SK-N-SH treated with all-trans-retinoic acid at 6 μM for 48 hours (cell line): ENCODE measurements at regions not wholly inside any gene's neighbourhood (a gene's known extent, or its start where the extent isn't known, plus 50 kb on each side); places are given as distances from the start of the nearest gene placed in this dataset.

ENCODE experiments used
- CREB5 ChIP-seq: fragments of 250-450 bp; sonication (Bioruptor Pico); IDR thresholded peaks from 2 replicates; pipeline ENCODE4 v1.5.1; 2020; ENCODE audit warnings: low read depth, mild to moderate bottlenecking, moderate library complexity
- OSR1 ChIP-seq: fragments of 250-450 bp; sonication (Bioruptor Pico); IDR thresholded peaks from 2 replicates; pipeline ENCODE4 v1.8.0; 2022; ENCODE audit warnings: moderate library complexity, mild to moderate bottlenecking, inconsistent platforms
- PATZ1 ChIP-seq: fragments of 250-450 bp; sonication (Bioruptor Pico); IDR thresholded peaks from 2 replicates; pipeline ENCODE4 v1.8.0; 2020; ENCODE audit warnings: mild to moderate bottlenecking, moderate library complexity, borderline replicate concordance
- POU6F1 ChIP-seq: fragments of 250-450 bp; sonication (Bioruptor Pico); IDR thresholded peaks from 2 replicates; pipeline ENCODE4 v1.8.0; 2021; ENCODE audit warnings: low read depth, mild to moderate bottlenecking, moderate library complexity, borderline replicate concordance
- RARB ChIP-seq: fragments of 250-450 bp; sonication (Bioruptor Pico); IDR thresholded peaks from 2 replicates; pipeline ENCODE4 v1.8.0; 2021; ENCODE audit warnings: mild to moderate bottlenecking, moderate library complexity
- TOX ChIP-seq: fragments of 250-450 bp; sonication (Bioruptor Pico); IDR thresholded peaks from 2 replicates; pipeline ENCODE4 v1.8.0; 2021; ENCODE audit warnings: mild to moderate bottlenecking, moderate library complexity, borderline replicate concordance
- ZFP3 ChIP-seq: fragments of 250-450 bp; sonication (Bioruptor Pico); IDR thresholded peaks from 2 replicates; pipeline ENCODE4 v1.5.0; 2020; ENCODE audit warnings: mild to moderate bottlenecking, moderate library complexity
- ZNF565 ChIP-seq: fragments of 450-650 bp; formaldehyde crosslinking; conservative IDR thresholded peaks from 2 replicates; pipeline ENCODE4 v1.5.0; 2020; ENCODE audit warnings: low read depth, mild to moderate bottlenecking, moderate library complexity
- ZNF70 ChIP-seq: fragments of 450-650 bp; formaldehyde crosslinking; IDR thresholded peaks from 2 replicates; pipeline ENCODE4 v1.5.0; 2020; ENCODE audit warnings: mild to moderate bottlenecking, moderate library complexity
- TF ChIP-seq, protein P1 (sequence below): fragments of 250-450 bp; sonication (Bioruptor Pico); IDR thresholded peaks from 2 replicates; pipeline ENCODE4 v1.5.1; 2021; ENCODE audit warnings: mild to moderate bottlenecking, moderate library complexity
- TF ChIP-seq, protein P2 (sequence below): fragments of 250-450 bp; sonication (Bioruptor Pico); IDR thresholded peaks from 2 replicates; pipeline ENCODE4 v1.5.0; 2020; ENCODE audit warnings: mild to moderate bottlenecking, moderate library complexity

DNA sequence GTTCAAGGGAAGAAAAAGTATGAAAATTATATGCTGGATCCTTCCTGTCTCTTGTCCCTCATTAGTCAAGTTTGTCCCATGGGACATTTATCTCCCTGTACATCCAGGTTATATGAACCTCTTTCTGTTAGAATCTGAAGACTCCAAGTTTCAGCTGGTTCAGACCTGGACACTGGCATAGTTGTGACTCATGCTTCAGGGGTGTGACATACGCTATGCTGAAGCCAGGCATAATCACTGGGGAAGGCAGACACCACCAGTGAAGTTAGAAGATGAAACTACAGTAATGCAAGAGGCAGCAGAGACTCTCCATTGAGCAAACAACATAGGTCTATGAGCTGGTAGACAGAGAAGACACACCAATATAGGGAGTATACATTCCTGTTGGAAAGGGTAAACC lies 269.7 kb upstream of the SLC8A1 start:
- no peak for TF ChIP-seq ZFP3 (CRISPR knock-in tag)
- TF ChIP-seq CREB5 (CRISPR knock-in tag) = no peak
- TF ChIP-seq TOX (CRISPR knock-in tag) = no peak
- TF ChIP-seq POU6F1 (CRISPR knock-in tag) = no peak
- TF ChIP-seq, protein P1, sequence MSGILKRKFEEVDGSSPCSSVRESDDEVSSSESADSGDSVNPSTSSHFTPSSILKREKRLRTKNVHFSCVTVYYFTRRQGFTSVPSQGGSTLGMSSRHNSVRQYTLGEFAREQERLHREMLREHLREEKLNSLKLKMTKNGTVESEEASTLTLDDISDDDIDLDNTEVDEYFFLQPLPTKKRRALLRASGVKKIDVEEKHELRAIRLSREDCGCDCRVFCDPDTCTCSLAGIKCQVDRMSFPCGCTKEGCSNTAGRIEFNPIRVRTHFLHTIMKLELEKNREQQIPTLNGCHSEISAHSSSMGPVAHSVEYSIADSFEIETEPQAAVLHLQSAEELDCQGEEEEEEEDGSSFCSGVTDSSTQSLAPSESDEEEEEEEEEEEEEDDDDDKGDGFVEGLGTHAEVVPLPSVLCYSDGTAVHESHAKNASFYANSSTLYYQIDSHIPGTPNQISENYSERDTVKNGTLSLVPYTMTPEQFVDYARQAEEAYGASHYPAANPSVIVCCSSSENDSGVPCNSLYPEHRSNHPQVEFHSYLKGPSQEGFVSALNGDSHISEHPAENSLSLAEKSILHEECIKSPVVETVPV (CRISPR knock-in tag) = no peak
- no peak for TF ChIP-seq ZNF70 (CRISPR knock-in tag)
- no peak for TF ChIP-seq OSR1 (CRISPR knock-in tag)
- no peak for TF ChIP-seq PATZ1 (CRISPR knock-in tag)
- TF ChIP-seq RARB (CRISPR knock-in tag) = no peak
- TF ChIP-seq, protein P2, sequence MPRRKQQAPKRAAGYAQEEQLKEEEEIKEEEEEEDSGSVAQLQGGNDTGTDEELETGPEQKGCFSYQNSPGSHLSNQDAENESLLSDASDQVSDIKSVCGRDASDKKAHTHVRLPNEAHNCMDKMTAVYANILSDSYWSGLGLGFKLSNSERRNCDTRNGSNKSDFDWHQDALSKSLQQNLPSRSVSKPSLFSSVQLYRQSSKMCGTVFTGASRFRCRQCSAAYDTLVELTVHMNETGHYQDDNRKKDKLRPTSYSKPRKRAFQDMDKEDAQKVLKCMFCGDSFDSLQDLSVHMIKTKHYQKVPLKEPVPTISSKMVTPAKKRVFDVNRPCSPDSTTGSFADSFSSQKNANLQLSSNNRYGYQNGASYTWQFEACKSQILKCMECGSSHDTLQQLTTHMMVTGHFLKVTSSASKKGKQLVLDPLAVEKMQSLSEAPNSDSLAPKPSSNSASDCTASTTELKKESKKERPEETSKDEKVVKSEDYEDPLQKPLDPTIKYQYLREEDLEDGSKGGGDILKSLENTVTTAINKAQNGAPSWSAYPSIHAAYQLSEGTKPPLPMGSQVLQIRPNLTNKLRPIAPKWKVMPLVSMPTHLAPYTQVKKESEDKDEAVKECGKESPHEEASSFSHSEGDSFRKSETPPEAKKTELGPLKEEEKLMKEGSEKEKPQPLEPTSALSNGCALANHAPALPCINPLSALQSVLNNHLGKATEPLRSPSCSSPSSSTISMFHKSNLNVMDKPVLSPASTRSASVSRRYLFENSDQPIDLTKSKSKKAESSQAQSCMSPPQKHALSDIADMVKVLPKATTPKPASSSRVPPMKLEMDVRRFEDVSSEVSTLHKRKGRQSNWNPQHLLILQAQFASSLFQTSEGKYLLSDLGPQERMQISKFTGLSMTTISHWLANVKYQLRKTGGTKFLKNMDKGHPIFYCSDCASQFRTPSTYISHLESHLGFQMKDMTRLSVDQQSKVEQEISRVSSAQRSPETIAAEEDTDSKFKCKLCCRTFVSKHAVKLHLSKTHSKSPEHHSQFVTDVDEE (CRISPR knock-in tag) = no peak
- TF ChIP-seq ZNF565 (CRISPR knock-in tag) = no peak
